HG03025 (cell line): ENCODE measurements at regions not wholly inside any gene's neighbourhood (a gene's known extent, or its start where the extent isn't known, plus 50 kb on each side); places are given as distances from the start of the nearest gene placed in this dataset.
"Not testable (repeated sequence)": the region's sequence is repeated elsewhere in the genome, so short reads cannot be mapped to it uniquely, and the experiment has no call there.

Experiments
- ATAC-seq: cut with Tn5 transposase; IDR thresholded peaks from one replicate; pipeline ENCODE4 v1.9.1; 2021; ENCODE audit warnings: mild to moderate bottlenecking, moderate library complexity; ENCODE audit not compliant: unreplicated experiment, low FRiP score

DNA sequence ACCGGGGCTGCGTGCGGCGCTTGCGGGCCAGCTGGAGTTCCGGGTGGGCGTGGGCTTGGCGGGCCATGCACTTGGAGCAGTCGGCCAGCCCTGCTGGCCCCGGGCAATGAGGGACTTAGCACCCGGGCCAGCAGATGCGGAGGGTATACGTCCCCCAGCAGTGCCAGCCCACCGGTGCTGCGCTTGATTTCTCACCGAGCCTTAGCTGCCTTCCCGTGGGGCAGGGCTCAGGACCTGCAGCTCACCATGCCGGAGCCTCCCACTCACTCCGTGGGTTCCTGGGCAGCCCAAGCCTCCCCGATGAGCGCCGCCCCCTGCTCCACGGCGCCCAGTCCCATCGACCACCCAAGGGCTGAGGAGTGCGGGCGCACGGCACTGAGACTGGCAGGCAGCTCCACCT is 51.4 kb upstream of the INPP4B start:
- ATAC-seq, result not testable (repeated sequence)

- no peak for ATAC-seq
These were observed 54.5 kb upstream of the INPP4B start for GRCh38 chr4:142900622-142901021.

GRCh38 chr4:142901166-142901662 is 55.1 kb upstream of the INPP4B start:
- no peak for ATAC-seq

GRCh38 chr4:142903617-142904016 is 57.5 kb upstream of the INPP4B start:
- not testable (repeated sequence) for ATAC-seq

DNA sequence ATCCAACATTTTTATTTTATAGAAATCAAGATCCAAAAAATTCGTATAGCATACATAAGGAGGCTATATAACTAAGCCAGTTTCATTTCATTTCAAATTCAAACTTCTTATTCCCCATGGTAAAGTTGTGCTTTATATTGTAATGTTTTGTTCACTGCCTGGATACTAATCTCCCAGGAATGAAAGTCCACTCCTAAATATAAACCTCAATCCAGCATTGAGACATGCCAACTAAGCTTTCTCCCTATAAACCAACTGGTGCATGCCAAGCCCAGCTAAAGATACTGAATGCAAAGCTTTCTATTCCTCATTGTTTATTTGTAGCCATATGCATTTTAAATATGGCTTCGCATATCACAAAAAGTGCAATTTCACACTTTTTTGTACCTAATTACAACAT is 63.8 kb upstream of the INPP4B start:
- no peak for ATAC-seq

- no peak for ATAC-seq
These were observed 66.9 kb upstream of the INPP4B start for GRCh38 chr4:142913034-142913433.

- no peak for ATAC-seq
These were observed 67.4 kb upstream of the INPP4B start for GRCh38 chr4:142913461-142914030.

DNA sequence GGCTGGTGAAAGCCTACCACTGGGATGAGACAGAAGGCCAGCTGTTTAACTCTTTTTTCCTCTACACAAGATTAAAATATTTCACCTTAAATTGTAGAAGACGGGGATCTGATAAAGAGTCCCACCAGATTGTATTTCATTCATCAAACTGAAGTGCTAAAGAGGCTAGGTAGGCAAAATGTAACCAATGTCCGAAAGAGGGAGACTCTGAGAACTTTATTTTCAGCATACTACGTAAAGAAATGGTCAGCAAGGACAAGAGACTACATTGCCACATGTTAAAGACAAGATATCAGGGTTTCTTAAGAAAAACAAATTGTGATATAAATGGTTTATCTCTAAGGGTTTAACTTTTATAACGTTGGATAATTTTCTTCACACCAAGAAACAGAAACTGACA is 71.6 kb upstream of the INPP4B start:
- no peak for ATAC-seq

- no peak for ATAC-seq
These were observed 76.6 kb upstream of the INPP4B start for GRCh38 chr4:142922720-142923119.

GRCh38 chr4:142923619-142924018 is 77.5 kb upstream of the INPP4B start:
- no peak for ATAC-seq

DNA sequence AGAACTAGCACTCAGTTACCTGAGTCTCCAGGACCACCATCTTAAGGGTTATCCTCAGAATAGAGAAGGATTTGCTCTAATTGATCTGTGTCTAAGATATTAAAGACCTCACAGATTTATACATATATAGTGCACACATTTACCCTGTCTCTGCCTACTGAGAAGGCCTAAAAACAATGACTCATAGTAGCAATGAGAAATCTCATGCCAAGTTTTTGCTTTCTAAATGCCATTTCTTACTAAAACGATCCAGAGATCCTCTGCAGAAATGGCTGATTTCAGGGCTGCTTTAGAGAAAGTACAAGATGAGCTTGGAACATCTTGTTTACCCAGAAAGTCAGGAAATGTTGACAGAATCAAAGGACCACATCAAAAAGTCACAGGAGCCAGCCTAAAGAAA is 79.1 kb upstream of the INPP4B start:
- no peak for ATAC-seq

GRCh38 chr4:142927721-142928120 is 81.6 kb upstream of the INPP4B start:
- ATAC-seq, result no peak

- no peak for ATAC-seq
These were observed 83.4 kb upstream of the INPP4B start for GRCh38 chr4:142929526-142929925.

DNA sequence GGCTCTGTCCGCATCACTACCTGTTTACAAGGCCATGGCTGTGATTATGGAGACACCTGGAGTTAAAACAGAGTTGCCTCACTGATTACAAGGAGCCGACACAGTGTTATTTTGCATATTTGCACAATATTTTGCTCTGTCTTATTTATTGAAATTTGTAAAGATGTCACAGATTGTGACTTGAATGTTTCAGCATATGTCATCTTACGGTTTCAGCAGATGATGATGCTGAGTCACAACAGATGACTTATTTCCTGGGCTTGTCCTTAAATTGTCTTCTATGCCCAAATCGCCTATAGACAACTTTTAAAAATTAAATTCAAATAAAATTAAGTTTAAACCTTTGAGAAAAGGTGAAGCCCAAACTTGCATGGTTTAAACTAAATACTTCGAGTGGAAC is 87.1 kb upstream of the INPP4B start:
- no peak for ATAC-seq

DNA sequence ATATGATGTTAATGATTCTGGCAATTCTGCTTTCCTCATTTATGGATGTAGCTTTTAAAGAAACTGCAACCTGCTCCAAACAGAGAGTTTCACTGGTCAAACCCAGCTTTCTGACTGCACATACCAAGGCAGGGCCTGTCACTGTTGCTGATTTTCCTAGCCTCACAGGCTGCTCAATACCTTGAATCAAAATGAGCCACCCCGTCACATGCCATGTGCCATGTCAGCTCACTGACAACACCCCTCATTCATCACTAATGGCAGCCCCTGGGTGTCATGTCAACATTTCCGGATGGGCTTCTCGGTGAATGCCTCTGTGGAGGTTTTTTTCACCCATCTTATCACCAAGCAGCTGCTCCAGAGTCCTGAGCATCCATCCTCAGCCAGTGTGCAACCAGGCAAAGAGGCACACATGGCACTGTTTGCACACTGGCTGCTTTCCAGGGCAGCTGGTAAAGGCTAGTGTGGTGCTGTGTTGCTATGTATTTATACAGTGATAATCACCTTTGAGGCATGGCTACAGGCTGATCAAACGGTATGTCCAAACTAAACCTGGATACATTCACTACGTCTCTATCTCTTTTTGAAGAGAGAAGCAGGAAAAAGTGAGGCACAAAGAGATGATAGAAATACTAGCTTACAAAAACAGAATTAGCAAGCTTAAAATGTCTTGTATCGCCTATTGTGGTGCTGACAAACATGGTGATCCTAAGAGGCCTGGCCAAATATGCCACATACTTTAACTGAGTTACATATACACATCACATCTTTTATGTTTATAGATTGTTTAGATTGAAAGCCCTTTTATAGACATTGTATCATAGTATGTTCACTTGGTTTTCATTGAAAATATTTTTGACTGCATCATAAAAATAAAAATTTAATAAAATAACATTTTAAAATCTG is 94.6 kb upstream of the INPP4B start:
- no peak for ATAC-seq

GRCh38 chr4:142944565-142944964 is 98.5 kb upstream of the INPP4B start:
- no peak for ATAC-seq

- no peak for ATAC-seq
These were observed 106.9 kb upstream of the INPP4B start for GRCh38 chr4:142952821-142953580.

- ATAC-seq, result no peak
These were observed 108.3 kb upstream of the INPP4B start for GRCh38 chr4:142954415-142954814.

DNA sequence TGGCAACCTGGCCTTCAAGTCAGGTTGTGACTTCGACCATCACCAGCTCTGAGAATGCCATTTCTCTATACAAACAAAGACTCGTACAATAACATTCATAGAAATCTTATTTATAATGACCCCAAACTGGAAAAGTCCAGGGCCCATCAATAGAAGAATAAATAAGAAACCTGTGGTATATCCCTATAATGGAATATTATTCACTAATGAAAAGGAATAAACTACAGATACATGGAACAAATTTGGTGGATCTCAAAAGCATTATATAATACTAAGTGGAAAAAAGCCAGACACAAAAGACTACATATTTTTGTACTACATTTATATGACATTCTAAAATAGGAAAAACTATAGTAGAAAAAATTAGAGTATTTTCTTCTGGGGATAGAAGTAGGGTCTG is 109.4 kb upstream of the INPP4B start:
- no peak for ATAC-seq

GRCh38 chr4:142959173-142959572 is 113.1 kb upstream of the INPP4B start:
- no peak for ATAC-seq

DNA sequence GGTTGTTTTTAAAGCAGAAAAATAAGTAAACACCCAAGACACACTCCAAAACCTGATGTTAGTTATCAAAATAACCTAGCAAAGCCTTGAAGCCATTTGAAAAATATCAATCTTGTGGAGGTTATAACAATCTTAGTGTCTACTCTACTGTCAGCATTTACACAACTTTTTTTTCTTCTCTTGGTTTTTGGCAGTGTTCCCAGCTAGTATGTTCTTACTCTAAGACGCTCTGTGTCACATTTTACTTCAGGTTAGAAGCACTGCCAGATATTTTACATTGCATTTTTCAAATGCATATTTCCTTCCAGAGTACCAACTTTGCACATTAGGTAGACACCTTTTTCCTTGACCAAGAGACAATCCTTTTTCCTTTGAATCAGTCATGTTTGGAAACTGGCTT is 114.0 kb upstream of the INPP4B start:
- ATAC-seq, result no peak
